HG02678 (cell line): ENCODE measurements at regions not wholly inside any gene's neighbourhood (a gene's known extent, or its start where the extent isn't known, plus 50 kb on each side); places are given as distances from the start of the nearest gene placed in this dataset.

Experiments used
- ATAC-seq: cut with Tn5 transposase; IDR thresholded peaks from one replicate; pipeline ENCODE4 v1.9.1; 2021; ENCODE audit warnings: mild to moderate bottlenecking, moderate library complexity; ENCODE audit not compliant: unreplicated experiment

DNA sequence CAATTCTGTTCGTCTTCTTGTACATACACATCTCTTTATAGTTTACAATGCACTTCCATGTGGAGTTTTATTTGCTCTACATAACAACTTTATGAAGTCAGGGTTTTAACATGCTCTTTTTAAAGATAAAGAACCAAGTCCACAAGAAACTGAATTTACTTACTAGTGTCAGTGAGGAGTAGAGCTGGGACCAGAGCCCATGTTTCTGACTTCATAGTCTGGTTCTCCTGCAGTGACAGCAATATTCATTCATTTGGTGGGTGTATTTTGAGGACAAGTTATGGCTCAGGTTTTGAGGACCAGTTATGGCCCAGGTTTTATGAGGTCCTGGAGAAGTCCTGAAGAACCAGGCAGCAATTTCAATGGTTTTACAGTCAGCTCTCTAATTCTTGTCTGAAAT, 481.9 kb upstream of the TNC start:
- no peak for ATAC-seq

DNA sequence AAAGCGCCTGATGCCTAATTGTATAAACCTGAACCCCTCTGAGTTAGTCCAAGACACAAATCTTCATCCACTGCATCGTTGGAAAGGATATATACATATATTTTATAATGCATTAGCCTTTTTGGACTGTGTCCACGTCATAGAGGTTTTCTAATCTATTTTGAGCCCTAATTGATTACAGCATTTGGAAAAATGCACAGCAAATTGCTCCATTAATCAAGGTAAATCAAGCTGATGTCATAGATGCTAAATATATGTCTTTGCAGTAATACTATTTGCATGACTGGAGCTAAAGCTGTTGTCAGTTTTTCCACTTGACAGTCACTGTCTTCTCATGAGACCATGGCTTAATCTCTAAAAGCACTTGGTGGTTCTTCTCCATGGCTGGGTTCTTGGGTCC, 483.5 kb upstream of the TNC start:
- ATAC-seq = no peak

- no peak for ATAC-seq
Measured at GRCh38 chr9:115604831-115605483, 487.0 kb upstream of the TNC start.

DNA sequence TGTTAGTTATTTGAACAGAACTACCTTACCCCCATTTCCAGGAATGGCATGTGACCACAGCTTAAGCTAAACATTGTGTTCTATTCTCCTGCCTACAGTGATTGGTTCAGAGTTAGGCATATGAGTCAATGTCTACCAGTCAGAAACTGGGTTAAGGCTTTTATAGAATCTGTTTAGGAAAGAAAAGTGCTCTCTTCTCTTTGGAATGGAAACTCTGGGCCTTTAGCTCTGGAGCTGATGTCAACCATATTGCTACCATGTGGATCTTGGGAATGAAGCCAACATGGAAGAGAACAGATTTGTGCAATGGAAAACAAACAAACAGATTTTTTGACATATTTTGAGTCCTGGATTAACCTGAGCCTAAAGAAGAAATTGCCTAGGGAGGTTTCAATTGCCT, 488.9 kb upstream of the TNC start:
- no peak for ATAC-seq

DNA sequence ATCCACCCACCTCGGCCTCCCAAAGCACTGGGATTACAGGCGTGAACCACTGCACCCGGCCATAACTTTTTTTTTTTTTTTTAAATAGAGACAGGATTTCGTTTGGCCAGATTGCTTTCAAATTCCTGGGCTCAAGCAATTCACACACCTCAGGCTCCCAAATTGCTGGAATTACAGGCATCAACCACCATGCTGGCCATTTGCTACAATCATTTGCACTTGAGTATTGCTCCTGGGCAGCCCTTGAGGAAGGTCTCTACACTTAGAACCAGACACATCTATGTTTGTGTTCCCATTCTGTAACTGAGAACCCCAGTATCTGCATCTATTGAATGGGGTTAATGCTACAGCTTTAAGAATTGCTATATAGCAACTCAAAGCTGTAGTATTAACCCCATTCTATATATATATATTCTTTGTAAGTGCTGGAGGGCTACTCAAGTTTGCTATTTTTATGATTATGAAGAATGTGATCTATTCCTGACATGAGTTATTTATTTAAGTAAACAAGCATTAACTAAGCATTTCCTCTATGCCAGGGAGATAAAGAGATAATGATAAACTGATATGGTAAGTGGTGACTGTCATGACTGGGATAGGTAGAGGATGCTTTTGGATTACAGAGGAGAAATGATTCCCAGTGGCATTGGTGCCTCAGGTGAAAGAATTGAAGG, 496.5 kb upstream of the TNC start:
- ATAC-seq = no peak

- ATAC-seq = no peak
Measured at GRCh38 chr9:115615000-115615401, 497.0 kb upstream of the TNC start.

GRCh38 chr9:115615821-115616665, 498.1 kb upstream of the TNC start:
- ATAC-seq = no peak

DNA sequence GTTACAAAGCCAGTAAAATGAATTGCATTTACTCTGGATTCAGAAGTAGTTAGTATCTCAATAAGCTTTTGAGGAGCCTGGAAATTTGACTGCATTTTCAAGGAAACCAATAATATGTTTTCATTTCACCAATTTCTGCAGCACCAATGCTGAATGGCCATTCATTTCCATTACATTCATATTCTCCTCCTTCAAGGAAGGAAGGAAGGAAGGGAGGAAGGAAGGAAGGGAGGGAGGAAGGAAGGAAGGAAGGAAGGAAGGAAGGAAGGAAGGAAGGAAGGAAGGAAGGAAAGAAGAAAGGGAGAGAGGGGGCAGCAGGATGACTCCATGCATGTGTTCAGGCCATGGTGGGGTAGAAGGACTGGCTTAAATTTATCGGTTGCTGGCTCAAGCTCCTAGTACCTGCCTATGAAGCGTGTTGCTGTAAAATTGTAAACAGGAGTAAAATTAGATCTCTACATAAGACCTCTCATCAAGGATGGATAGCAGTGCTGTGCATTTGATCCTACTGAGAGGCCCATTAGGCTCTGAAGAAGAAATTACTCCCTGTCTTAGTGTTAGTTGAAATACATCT, 498.8 kb upstream of the TNC start:
- no peak for ATAC-seq

GRCh38 chr9:115625251-115625650, 507.3 kb upstream of the TNC start:
- ATAC-seq = no peak

- ATAC-seq = no peak
Measured at GRCh38 chr9:115625954-115626353, 508.0 kb upstream of the TNC start.

DNA sequence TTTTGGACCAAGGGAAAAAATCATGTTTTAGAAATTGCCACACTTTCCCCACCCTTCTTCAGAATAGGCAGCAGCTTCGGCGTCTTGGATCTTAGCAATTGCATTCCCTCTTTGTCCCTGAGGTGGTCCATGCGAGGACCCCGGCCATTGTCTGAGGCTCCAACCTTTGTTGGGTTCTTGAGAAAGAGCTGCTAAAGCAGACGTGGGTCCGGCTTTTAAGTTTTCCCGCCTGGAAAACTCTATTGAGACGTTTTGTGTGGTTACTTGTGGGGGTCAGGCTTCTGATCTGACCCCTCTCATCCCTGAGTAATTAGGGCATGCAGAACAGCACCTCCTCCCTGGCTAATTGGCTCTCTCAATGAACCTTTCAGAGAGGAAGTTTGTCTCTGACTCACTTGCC, 509.6 kb upstream of the TNC start:
- no peak for ATAC-seq

GRCh38 chr9:115628426-115628825, 510.5 kb upstream of the TNC start:
- no peak for ATAC-seq

DNA sequence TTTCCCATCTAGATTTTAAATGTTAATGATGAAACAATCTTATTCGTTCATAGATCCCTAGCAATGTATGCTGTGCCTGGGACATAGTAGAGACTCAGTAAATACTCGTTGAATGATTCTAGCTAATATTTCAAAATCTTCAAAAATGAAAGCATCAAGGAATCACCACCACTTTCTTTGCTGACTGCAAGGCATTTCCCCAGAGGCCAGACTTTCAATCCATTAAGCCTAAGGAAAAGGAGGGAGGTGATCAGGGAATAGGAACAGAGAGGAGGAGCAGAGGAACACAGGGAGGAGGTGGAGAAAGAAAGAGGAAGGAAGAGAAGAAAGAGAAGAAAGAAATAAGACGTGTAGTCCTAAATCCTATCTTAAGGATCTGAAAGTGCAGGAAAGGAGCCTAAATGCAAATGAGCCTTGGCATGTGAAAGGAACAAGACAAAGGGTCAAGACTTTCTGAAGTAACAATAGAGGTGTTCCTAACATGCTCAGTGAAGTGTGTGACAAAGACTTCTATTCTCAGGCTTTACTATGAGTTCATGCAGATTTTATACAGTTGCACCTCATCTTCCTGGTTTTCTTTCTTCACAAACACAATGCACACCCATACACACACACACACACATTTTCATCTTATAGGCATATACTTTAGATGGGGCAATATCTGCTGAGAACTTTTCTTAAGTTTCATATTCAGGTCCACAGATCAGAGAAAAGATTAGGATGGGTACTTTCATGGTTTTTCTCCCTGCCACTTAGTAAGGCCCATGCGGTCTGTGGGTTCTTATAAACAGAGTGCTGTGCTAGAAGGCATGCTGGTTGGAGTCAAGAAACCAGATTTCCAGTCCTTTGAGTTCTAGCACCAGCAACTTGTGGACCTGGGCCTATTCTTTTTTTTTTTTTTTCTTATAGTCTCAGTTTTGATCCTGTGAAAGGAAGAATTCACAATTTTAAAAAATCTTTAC, 512.2 kb upstream of the TNC start:
- ATAC-seq = no peak

DNA sequence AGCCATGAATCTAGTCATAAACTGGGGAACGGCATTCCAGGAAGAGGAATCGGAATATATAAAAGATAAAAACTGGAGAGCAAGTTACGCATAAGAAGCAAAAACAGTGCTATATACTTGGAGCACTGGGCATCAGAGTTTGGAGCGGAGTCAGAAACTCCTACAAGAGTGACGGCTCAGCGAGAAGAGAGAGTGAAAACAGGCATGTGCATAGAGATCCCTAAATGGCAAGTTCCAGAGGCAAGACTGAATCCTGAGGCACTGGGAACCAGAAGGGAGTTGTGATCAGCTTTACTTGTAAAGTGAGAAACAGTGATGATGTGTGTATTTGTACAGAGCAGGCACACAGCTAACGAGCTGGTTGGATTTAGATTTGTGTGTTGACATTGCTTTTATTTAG, 514.4 kb upstream of the TNC start:
- ATAC-seq = no peak

DNA sequence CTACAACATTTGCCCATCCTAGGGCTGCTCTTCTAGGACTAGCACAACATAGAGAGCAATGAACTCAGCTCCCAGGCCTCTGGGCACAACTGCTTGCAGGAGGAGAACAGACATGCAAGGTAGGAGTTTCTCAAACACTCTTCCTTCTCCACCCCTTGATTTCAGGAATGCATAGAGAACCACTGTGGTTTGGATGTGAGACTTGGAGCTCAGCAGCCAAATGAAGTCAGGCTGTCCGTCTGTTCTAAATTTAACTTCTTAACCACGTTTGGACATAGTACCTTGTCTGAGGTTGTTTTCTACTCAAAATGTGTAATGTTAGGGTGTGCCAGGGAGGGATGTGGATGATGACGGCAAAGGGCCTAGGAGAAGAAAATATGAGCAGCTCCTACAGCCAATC, 515.1 kb upstream of the TNC start:
- ATAC-seq = no peak

DNA sequence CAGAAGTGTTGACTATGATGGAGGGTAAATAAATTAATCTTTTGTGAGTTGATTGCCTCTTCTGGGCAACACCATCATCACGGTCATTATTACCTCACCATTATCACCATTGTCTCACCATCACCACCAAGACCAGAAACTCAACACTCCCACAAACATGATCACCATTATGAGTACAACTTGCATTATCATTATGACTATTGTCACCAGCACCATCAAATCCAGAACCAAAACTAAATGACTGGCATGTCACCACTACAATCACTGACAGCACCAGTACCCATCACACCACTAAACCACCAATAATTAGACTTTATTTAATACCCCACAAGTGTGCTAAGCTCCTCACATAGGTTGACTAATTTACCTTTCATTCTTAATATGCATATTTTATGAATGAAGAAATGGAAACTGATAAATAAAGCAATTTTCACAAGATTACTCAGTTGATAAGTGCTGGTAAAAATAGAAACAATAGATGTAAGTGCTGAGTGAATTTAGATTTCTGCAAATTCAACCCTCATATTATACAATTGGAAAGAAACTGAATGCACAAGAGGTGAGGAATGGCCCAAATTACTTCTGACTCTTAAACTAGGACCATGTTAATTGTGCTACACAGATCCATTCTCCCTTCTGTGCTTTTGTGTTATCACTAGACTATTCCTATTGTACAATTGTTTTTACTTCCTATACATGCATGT, 517.8 kb upstream of the PAPPA start:
- no peak for ATAC-seq

GRCh38 chr9:115636596-115636995, 517.0 kb upstream of the PAPPA start:
- no peak for ATAC-seq

GRCh38 chr9:115637661-115638060, 515.9 kb upstream of the PAPPA start:
- ATAC-seq = no peak

DNA sequence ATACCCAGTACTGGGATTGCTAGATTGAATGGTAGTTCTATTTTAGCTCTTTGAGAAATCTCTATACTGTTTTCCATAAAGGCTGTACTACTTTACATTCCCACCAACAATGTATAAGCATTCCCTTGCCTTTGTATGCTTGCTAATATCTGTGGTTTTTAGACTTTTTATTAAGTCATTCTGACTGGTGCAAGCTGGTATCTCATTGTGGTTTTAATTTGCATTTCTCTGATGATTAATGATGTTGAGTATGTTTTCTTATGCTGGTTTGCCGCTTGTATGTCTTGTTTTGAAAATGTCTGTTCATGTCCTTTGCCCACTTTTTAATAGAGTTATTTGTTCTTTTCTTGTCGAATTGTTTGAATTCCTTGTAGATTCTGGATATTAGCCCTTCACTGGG, 512.7 kb upstream of the PAPPA start:
- no peak for ATAC-seq

DNA sequence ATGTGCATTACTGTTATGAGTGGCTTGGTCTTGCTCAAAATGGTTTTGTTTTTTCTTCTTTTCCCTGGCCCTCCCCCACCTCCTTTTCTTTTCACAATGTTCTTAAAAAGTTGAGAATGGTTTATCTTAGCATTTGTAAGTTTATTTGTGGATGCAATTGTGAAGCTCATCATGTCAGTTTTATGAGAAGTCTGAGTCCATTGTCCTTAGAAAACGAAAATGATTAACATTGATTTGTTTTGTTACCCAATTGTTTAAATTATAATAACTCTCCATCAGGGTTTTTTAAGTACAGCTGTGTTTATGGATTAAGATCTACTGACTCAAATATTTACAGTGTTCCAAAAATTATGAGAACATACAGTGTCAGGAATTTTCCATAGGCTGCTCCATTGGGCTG, 511.3 kb upstream of the PAPPA start:
- no peak for ATAC-seq
